GM19240 (cell line): ENCODE measurements at regions not wholly inside any gene's neighbourhood (a gene's known extent, or its start where the extent isn't known, plus 50 kb on each side); places are given as distances from the start of the nearest gene placed in this dataset.
"Not testable (repeated sequence)": the region's sequence is repeated elsewhere in the genome, so short reads cannot be mapped to it uniquely, and the experiment has no call there.

Source experiments
- DNase-seq: peaks from one replicate; pipeline ENCODE4 v3.0.0; 2011; ENCODE audit warnings: low spot score; ENCODE audit not compliant: insufficient read length

GRCh38 chr14:22105624-22106006 lies 432.0 kb upstream of the OR4E1 start:
- no peak for DNase-seq

GRCh38 chr14:22105006-22105623 lies 431.5 kb upstream of the OR4E1 start:
- no peak for DNase-seq

DNA sequence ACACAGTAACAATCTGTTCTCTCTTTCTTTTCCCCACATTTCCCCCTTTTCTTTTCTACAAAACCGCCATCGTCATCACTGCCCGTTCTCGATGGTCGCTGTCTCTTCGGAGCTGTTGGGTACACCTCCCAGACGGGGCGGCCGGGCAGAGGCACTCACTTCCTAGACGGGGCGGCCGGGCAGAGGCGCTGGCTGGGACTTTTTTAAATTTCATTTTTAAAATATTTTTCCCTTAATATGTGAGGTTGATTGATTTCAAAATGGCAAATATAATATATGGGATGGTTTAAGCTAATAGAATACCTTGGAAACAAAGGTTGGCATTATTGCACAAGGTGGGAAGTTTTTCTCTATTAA lies 427.1 kb upstream of the OR4E1 start:
- not testable (repeated sequence) for DNase-seq

GRCh38 chr14:22099942-22100763 lies 426.5 kb upstream of the OR4E1 start:
- DNase-seq = no peak

DNA sequence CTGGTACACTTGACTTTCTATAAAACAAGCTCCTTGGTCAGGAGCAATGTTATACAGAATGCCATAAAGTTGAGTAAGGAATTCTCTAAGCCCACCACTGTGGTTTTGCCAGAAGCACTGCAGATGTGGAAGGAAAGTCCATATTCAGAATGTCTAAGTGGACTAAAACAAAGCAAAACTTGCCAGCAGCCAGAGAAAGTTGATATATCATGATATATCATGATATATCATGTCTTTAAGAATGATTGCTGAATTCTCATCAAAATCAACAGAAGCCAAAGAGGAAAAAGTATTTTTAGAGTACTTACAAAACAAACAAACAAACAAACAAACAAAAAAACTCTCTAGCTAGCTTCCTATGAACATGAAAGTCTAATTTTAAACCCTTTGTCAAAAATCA lies 424.8 kb upstream of the OR4E1 start:
- no peak for DNase-seq

DNA sequence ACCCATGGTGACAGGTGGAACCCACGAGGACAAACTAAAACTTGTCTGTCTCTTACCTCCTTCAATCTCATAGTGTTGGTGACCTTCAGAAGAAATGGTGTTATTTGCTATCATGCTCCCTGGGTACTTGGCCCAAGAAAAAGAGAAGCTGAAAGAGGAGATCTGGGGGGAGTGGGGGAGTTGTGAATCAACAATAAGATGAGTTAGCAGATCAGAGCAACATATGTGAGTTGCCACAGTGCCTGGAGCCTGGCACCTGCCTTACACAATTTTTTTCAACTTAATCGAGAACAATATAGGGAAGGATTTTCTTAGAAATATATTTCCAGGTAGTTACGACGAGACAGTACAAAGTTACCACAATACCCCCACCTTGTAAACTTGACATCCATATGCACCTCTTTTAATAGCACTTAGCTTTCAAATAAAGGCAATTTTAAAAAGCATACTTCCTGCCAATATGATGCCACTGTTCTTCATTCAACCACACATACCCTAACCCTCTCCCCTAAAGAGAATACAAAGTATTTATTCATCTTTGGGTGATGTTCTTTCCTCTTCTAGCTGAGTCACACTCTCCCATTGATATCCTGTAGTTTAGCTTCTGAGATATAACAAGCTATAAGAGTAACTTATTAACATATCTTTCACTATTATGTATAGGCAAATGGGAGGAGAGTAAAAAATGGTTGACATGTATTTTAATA lies 424.1 kb upstream of the OR4E1 start:
- no peak for DNase-seq

DNA sequence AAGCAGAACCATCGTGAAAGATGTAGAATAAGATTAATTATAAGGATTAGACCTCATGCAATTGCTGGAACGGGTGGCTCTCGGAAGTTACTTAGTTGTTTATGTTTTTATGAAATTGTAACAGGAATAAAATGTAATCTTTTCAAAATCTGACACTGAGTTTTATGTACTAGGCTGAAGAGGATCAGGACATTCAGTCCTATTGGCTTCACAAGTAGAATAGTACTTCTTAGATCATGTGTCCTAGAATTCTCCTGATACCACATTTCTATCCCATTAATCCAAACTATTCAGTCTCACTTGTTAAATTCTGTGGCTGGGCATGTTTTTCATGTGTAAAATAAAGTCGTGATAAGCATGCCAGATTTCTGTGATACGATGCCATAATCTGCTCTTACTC lies 423.5 kb upstream of the OR4E1 start:
- DNase-seq = no peak

GRCh38 chr14:22096514-22096895 lies 422.9 kb upstream of the OR4E1 start:
- no peak for DNase-seq

GRCh38 chr14:22095860-22096513 lies 422.4 kb upstream of the OR4E1 start:
- no peak for DNase-seq

GRCh38 chr14:22089940-22090339 lies 416.3 kb upstream of the OR4E1 start:
- no peak for DNase-seq

DNA sequence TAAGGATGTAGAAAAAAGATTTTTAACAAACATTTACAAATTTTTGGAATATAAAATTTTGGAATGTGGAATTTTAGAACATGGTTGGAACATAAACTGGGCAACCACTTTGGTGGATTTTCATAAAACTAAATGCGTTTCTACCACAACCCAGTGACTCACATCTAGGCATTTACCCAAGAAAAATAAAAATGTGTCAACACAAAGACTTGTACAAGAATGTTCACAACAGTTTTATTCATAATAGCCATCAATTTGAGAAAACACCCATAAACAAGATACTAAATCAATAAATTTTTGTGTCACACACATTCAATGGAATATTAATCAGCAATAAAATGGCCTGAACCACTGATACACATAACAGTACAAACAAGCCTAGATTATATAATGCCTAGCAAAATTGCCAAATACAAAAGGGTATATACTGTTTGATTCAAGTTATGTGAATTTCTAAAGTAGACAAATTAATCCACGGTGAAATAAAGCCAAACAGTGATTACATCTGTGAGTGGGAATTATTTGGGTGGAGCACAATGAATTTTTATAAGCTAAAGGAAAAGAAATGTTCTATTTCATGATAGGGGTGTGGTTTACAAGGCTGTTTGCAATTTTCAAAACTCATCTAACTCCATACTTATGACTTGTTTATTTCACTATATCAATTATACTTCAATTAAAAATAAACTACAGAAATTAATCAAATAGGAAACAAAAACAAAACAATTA lies 415.2 kb upstream of the OR4E1 start:
- DNase-seq = no peak

DNA sequence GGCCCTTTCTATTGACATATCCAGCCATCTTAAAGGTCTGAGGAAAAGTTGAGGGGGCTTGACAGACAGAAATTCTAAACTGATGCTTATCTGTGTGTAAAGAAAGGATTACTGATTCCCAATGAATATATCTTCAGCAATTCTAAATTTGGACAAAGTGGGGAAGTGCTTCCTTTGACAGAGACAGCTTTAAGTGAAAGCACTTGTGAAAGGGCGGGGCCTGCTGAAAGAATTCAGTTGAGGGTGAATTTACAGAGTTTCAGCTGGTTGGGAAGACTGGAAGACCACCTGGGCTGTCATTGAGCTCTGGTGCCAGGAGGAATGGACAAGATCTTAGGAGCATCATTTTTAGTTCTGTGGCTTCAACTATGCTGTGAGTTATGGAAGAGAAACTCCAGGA lies 412.5 kb upstream of the OR4E1 start:
- no peak for DNase-seq

DNA sequence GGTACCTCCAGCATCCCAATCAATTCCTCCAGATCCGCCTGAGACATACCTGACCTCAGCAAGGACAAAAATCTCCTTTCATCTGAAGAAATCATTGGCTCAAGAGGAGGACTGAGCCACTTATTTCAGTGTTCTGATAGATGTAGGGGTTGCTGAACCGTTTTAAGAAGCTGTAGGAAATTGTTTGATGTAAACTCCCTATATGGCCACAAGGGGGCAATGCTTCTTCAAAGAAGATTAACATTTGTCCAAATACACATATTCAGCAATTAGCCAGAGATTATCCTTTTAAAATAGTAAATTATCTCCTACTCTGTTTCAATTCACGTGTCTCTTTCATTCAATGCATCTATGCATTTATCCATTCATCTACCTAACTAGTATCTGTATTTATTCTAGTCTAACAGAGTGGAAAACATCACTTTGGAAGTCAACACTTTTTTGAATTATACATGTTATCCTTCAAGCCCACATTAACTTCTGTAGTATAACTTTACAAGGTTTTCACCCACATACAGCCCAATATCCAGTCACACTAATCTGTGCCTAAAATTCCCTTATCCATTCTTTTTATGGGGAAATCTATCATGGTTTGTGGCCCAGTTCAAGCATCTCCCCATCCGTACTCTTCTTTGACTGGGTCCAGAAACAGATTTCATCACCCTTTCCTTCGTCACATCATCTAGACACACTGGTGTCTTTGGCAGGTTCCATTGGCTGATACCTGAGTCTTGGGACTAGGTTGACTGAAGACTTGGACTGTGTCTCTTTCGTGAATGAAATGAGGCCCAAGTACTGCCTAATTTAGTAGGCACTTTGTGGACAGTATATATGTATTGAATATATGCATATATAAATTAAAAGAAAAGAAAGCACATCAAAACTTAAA lies 411.0 kb upstream of the OR4E1 start:
- no peak for DNase-seq

- DNase-seq = no peak
These were observed 407.7 kb upstream of the OR4E1 start for GRCh38 chr14:22081337-22081736.

- no peak for DNase-seq
These were observed 406.1 kb upstream of the OR4E1 start for GRCh38 chr14:22079766-22080165.

DNA sequence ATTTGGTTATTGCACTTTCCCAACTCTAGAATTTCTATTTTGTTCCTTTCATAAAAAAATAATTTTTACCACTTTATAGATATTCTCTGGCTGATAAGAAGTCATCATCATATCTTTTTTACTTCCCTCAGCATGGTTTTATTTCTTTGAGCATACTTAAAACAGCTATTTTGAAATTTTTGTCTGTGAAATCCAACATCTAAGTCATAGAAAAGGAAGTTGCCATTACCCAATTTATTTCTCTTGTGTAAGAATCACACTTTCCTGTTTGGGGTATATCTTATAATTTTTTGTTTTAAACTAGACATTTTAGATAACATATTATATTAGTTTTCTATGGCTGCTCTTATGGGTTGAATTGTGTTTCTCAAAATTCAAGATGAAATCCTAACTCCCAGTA lies 400.2 kb upstream of the OR4E1 start:
- DNase-seq = no peak

- DNase-seq = peak; percentile 2
These were observed 397.4 kb upstream of the OR4E1 start for GRCh38 chr14:22071006-22071405.

GRCh38 chr14:22070119-22070982 lies 396.7 kb upstream of the OR4E1 start:
- DNase-seq = no peak

- DNase-seq = no peak
These were observed 391.7 kb upstream of the OR4E1 start for GRCh38 chr14:22065347-22065746.
